Fibroblast of upper back skin (primary cell): ENCODE measurements at regions not wholly inside any gene's neighbourhood (a gene's known extent, or its start where the extent isn't known, plus 50 kb on each side); places are given as distances from the start of the nearest gene placed in this dataset.

Experiments used
- DNase-seq: peaks from one replicate; pipeline ENCODE4 v3.0.0-alpha.2; 2013

- DNase-seq, result no peak
Measured at GRCh38 chr11:70751142-70751734, 352.9 kb downstream of the CTTN start.

DNA sequence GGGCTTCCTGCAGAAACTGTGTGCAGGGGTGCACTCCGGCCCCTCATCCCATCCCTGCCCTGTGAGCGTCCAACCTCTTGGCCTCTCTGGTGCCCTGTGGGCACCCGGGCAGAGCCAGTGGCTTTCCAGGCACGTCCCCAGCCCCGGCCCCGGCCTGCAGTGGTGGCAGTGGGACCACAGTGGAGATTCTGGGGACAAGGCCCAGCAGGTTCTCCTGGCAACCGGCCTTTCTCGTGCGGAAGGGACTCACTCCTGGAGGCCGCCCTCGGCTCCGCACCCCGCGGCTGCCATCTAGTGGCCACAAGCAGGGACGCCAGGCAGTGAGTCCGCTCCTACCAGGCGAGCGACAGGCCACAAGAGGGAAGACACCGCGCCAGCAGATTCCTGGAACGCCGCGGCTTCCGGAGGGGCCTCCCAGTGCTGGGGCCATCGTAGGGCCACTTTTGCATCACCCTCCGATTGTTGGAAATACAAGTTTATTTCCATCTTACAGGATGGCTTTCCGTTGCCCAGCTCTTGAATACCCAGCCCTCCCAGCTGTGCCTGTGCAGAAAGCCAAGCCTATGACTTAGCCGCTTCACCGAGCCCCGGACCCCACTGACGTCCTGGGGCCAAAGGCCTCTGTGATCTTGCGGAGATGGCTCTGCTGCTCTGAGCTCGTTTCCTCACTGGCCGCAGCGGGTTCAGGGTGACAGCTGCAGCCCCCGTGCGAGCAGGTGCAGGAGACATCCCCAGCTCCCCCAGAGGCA, 357.3 kb downstream of the CTTN start:
- peak; percentile 42 for DNase-seq

- no peak for DNase-seq
Measured at GRCh38 chr11:70756341-70756740, 358.0 kb downstream of the CTTN start.

- DNase-seq, result no peak
Measured at GRCh38 chr11:70756756-70757155, 358.4 kb downstream of the CTTN start.

- no peak for DNase-seq
Measured at GRCh38 chr11:70757241-70757640, 358.9 kb downstream of the CTTN start.

DNA sequence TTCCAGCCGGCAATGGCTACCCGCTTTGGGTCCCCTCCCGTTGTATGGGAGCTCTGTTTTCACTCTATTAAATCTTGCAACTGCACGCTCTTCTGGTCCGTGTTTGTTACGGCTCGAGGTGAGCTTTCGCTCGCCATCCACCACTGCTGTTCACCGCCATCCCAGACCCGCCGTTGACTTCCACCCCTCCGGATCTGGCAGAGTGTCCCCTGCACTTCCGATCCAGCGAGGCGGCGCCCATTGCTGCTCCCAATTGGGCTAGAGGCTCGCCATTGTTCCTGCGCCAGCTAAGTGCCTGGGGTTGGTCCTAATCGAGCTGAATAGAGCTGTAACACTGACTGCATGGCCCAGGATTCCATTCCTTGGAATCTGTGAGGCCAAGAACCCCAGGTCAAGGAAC, 359.9 kb downstream of the CTTN start:
- no peak for DNase-seq

GRCh38 chr11:70759846-70760245, 361.5 kb downstream of the CTTN start:
- DNase-seq, result no peak

DNA sequence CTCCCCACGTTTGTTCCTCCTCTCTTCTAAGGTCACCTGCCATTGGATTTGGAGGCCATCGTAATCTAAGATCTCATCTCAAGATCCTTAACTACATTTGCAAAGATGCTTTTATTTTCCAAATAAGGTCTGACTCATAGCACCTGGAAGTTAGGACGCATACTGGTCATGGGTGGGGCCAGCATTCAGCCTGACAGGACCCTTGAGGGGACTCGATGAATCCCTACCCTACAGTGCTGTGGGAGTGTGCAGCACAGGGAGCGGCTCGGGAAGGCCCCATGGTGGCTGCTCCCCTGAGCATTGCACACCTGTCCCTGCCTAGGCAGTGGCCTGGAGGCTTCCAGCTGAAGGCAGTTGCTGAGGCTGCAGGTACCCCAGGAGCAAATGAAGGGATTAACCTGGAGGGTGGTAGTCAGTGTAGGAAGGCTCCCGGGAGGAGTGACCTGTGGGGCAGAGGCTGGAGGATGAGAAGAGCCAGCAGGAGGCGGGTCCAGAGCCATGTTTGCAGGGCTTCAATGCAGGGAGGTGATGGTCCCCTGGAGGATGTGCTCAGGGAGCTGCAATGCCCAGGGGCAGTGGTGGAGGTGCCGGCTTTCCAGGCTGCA, 362.2 kb downstream of the CTTN start:
- no peak for DNase-seq

GRCh38 chr11:70761094-70761907, 363.0 kb downstream of the CTTN start:
- no peak for DNase-seq

DNA sequence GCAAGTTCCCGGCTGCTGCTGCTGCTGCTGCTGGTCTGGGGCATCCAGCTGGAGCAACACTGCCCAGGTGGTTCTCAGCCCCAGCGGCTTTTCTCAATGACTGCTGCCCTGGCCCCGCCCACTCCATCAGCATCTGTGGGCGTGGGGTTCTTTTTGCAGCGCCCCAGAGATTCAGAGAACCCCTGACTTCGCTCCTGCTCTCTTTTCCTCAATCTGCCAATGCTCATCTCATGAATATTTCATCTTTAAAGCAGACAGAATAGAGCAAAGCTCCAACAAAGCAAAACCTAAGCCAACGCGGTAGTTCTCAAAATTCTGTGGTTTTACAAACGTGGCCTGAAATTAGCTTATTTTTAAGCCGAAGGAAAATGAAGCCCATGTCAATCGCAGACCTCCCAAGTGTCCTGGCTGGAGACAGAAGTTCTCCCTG, 363.6 kb downstream of the CTTN start:
- DNase-seq, result no peak

- no peak for DNase-seq
Measured at GRCh38 chr11:70762810-70763209, 364.5 kb downstream of the CTTN start.

DNA sequence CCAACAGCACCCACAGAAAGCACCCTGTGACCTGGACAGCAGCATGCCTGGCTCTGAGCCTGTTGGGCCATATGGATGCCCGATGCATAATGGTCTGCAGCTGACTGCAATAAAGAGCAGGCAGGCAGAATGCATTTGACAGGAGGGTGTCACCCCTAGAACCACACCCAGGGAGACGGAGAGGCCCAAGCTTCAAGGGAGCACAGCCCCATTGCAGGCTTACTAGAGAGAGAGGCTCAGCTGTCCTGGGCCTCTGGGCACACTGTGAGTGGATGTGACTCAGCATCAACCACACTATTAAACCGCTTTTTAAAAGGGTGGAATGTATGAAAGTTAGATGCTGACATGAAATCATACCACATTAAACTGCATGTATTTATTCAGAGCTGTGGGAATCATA, 365.3 kb downstream of the CTTN start:
- no peak for DNase-seq

GRCh38 chr11:70764356-70764905, 366.1 kb downstream of the CTTN start:
- DNase-seq, result no peak

GRCh38 chr11:70766901-70767300, 368.6 kb downstream of the CTTN start:
- no peak for DNase-seq

DNA sequence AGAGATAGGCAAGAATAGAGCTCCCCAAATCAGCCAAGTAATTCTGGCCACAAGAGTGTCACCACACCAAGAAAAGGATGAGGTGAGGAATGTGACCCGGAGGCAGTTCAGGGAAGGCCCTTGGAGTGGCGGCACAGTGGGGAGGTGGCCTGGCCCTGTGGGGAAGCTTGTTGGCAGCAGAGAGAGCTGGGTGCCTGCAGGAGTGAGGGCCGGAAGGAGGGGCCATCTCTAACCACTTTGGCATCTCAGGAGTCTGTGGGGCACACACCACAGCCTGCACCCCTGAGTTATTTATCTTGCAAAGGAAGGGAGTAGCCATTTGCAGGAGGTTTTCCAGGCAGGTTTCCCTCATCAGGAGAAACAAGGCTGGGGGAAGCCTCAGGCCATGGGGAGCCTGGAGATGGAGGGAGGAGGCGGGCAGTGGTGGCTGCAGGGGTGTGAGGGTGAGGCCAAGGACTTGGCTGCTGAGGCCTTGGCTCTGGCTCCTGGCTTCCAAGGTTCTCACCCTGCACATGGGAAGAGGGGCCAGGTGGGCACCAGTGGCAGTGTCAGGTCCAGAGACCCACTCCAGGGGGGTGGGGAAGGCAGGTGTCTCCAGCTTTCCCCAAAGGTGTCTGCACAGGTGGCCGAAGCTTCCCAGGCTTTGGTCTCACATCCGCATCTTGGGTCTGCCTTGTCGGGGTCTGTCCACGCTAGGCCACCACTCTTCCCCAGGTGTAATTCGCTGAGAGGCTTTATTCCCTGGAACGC, 370.2 kb downstream of the CTTN start:
- DNase-seq, result no peak

DNA sequence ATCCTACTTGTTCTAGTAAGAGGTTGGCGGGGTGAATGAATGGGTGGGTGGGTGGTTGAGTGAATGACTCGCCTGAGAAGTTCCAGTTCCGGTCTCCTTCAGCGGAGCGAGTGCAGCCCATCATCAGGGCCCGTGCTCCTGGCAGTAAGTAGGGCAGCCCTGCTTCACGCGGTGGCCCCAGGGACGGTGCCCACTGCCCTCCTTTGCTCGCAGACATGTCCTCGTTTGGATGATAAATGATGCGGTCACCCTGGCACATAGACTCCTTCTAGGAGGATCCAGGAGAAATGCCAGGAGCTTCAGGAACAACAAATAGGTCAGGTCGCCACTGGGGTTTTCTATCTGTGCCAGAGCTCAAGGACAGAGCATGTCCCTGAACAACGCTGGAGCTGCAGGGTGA, 370.8 kb downstream of the CTTN start:
- DNase-seq, result no peak

DNA sequence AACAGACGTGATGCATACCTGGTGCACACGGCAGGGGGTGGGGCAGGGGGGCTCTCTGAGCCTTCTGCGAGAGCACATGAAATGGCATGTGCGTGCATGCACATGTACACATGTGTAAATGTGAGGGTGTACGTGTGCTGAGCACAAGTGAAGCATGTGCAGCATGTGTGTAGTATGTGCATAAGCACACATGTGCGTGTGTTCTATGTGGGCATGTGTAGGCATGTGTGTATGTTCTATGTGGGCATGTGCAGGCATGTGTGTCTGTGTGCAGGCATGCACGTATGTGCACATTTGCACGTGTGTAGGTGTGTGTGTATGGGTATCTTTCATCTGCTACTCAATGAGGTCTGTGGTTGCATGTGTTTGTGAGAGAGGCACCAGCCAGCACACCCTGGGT, 371.2 kb downstream of the CTTN start:
- no peak for DNase-seq

DNA sequence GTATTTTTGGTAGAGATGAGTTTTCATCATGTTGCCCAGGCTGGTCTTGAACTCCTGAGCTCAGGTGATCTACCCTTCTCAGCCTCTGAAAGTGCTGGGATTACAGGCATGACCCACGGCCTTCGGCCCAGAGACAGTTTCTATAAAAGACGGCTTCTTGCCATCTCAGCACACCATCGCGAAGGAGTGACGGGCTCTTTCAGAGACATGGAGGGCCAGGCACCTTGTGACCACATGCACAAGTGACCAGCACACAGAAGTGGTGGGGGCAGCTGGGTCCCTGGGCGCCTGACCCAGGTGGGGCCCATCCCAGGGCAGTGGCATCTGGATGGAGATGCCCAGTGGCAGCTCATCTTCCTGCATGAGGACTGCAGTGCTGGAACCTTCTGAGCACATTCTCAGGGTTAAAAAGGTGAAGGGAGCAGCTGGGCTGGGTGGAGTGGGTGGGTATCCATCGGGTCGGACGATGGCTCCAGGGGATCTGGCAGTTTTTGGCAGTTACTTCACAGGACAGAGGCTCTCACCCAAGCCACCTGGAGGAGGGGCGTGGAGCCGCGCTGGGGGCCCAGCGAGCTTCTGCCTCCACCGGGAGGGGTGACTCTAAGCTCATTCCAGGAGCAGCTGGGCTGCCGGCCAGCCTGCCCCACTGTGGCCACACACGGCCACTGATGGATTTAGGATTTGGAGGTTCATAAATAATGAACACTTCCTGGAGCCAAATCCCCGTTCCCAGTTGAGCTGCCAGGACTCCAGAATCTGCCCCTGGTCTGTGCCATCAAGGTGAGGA, 373.0 kb downstream of the CTTN start:
- no peak for DNase-seq

DNA sequence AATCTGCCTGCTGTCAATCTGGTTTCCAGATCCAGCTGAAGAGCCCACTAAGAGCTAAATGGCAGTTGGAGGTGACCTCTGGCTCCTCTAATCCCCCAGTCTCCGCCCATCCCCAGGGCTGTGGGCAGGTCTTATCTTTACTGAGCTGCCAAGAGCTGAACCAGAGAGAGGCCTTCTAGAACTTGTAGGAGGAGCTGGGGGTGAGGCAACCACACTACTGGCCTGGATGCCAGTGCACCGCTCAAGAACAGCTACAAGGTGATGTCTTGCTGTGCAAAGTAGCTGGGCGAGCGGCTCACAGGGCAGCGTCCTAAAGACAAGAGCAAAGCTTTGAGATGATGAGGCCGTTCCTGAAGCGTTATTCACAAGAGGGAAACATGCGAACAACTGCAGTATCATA, 374.6 kb downstream of the CTTN start:
- DNase-seq, result no peak

DNA sequence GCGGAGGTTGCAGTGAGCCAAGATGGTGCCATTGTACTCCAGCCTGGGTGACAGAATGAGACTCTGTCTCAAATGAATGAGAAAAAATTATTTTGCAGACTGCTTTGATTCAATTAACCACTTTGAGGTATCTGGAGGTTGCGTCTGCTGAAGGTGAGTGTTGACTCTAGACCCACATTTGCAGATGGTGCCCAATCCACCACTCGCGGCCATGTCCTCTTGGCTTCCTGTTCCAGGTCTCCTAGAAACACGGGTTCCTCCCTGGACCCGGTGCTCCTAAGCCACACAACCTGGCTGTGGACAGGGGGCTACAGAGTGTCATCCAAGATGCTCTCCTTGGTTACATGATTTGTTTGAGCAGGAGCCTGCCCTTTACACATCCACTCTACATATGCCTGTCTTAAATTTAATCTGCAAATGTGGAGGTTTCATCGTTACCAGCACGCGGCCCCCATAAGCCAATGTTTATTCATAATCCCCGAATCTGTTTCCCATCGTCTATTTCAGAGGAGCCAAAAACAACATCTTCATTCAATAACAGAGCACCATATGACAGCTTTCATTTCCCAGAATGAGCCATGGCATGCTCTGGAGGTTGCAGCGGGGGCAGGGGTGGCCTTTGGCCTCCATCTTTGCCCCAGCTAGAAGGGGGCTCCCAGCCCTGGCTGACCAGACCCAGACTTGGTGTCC, 377.2 kb downstream of the CTTN start:
- no peak for DNase-seq

DNA sequence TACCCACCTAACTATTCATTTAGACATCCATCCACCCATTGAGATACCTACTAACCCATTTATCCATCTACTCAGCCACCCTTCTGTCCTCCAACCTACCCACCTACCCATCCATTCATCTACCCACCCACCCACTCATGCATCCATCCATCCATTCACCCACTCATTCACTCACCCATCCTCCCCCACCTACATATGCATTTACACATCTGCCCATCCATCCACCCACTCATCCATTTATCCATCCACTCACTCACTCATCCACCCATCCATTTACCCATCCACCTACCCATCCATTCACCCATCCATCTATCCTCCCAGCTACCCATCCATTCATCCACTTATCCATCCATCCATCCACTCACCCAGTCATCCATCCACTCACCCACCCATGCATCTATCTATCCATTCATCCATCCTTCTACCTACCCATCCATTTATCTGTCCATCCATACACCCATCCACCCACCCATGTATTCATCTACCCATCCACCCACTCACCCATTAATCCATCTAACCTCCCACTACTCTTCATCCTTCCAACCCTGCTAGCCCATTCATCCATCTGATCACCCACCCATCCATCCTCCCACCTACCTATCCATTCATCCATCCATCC, 378.7 kb downstream of the CTTN start:
- DNase-seq, result no peak
